ENCODE measurements at regions not wholly inside any gene's neighbourhood (a gene's known extent, or its start where the extent isn't known, plus 50 kb on each side); places are given as distances from the start of the nearest gene placed in this dataset.

DNA sequence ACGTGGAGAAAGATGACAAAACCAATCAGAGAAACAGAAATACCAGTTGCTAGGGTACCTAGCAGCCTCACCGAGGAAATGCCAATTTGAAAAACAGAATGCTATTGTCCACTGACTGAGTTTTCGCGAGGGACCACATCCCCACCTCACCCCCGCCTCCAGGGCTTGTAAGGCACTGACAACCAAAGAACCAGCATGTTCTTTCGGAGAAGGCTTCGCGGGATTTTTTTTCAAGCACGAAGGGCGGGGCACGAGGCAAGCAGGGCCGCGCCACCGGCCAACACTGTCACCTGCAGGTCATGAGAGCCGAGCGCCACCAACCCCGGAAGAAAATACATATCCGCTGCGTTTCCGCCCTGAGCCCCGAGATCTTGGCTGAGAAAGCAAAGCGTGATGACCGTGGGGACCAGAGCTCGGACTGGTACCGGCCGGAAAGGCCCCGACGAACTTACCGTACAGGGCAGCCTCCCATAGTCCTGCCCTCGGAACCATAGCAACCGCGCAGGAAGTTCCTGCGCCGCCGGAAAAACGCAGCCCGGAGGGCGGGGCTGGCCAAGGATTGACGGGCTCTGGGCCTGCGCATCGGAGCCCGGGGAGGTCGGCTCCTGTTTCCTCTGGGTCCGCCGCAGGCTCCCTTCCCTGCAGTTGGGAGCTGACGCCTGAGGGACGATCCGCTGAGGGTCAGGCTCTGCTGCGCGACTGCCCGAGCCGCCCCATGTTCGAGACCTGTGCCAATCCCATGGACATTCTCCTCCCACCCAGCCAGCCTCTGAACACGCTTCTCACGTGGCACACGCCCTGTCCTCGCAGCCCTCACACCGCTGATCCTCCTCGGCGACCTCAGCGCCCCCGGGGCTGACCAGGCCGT, 59.2 kb upstream of the PAGE5 start:
- TF ChIP-seq, protein P1, sequence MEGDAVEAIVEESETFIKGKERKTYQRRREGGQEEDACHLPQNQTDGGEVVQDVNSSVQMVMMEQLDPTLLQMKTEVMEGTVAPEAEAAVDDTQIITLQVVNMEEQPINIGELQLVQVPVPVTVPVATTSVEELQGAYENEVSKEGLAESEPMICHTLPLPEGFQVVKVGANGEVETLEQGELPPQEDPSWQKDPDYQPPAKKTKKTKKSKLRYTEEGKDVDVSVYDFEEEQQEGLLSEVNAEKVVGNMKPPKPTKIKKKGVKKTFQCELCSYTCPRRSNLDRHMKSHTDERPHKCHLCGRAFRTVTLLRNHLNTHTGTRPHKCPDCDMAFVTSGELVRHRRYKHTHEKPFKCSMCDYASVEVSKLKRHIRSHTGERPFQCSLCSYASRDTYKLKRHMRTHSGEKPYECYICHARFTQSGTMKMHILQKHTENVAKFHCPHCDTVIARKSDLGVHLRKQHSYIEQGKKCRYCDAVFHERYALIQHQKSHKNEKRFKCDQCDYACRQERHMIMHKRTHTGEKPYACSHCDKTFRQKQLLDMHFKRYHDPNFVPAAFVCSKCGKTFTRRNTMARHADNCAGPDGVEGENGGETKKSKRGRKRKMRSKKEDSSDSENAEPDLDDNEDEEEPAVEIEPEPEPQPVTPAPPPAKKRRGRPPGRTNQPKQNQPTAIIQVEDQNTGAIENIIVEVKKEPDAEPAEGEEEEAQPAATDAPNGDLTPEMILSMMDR (conservative IDR thresholded peaks at IDR 0.05; ENCODE audit: low read length) = peak; percentile 70
- TF ChIP-seq EZH2phosphoT487 (IDR thresholded peaks at IDR 0.05; ENCODE audit: borderline replicate concordance, low read depth, low read length) = no peak
